GM13977 (cell line): ENCODE measurements at regions not wholly inside any gene's neighbourhood (a gene's known extent, or its start where the extent isn't known, plus 50 kb on each side); places are given as distances from the start of the nearest gene placed in this dataset.

Source experiments
- DNase-seq: peaks from one replicate; pipeline ENCODE4 v3.0.0; 2012; ENCODE audit warnings: low spot score
- CTCF ChIP-seq: IDR thresholded peaks from 2 replicates; pipeline ENCODE4 v1.5.1; 2012; ENCODE audit warnings: mild to moderate bottlenecking, control low read depth; ENCODE audit not compliant: insufficient read depth; ENCODE audit errors: extremely low read depth, missing control alignments
- in situ Hi-C: fragments of 300-500 bp; cut with MboI; formaldehyde crosslinking; loops from one replicate; pipeline ENCODE4 v1.12.0; 2022; ENCODE audit warnings: low sequenced_read_pairs, low pct_unique_long_range_greater_than_20kb, mixed read lengths, inconsistent platforms; ENCODE audit not compliant: unreplicated experiment

- no peak for TF ChIP-seq CTCF
- in situ Hi-C loops, result no loop called here
Measured at GRCh38 chr3:42022355-42022754, 60.5 kb upstream of the ULK4 start.

GRCh38 chr3:42020684-42021307 is 58.9 kb upstream of the ULK4 start:
- no peak for TF ChIP-seq CTCF
- in situ Hi-C loops, result no loop called here
- no peak for DNase-seq

More at GRCh38 chr3:42022355-42022754, 60.5 kb upstream of the ULK4 start:
- DNase-seq, result no peak

- no peak for DNase-seq
- in situ Hi-C loops, result no loop called here
- no peak for TF ChIP-seq CTCF
Measured at GRCh38 chr3:42019953-42020260, 58.0 kb upstream of the ULK4 start.

- TF ChIP-seq CTCF, result no peak
- in situ Hi-C loops, result no loop called here
- no peak for DNase-seq
Measured at GRCh38 chr3:42019144-42019952, 57.4 kb upstream of the ULK4 start.

- DNase-seq, result peak; percentile 33
- TF ChIP-seq CTCF, result no peak
- in situ Hi-C loops, result no loop called here
Measured at GRCh38 chr3:42014921-42015533, 53.1 kb upstream of the ULK4 start.

GRCh38 chr3:42014458-42014920 is 52.6 kb upstream of the ULK4 start:
- peak; percentile 39 for DNase-seq
- in situ Hi-C loops, result no loop called here
- TF ChIP-seq CTCF, result no peak
